GM19025 (cell line): ENCODE measurements at regions not wholly inside any gene's neighbourhood (a gene's known extent, or its start where the extent isn't known, plus 50 kb on each side); places are given as distances from the start of the nearest gene placed in this dataset.

Source experiments
- ATAC-seq: cut with Tn5 transposase; IDR thresholded peaks from one replicate; pipeline ENCODE4 v1.9.1; 2021; ENCODE audit warnings: mild to moderate bottlenecking, low read depth, moderate library complexity; ENCODE audit not compliant: unreplicated experiment

GRCh38 chr13:77386880-77387606 lies 60.1 kb upstream of the MYCBP2 start:
- ATAC-seq: no peak

GRCh38 chr13:77386046-77386445 lies 59.2 kb upstream of the MYCBP2 start:
- no peak for ATAC-seq

- no peak for ATAC-seq
These were observed 58.1 kb upstream of the MYCBP2 start for GRCh38 chr13:77384999-77385398.

- ATAC-seq: no peak
These were observed 56.2 kb upstream of the MYCBP2 start for GRCh38 chr13:77383097-77383496.

DNA sequence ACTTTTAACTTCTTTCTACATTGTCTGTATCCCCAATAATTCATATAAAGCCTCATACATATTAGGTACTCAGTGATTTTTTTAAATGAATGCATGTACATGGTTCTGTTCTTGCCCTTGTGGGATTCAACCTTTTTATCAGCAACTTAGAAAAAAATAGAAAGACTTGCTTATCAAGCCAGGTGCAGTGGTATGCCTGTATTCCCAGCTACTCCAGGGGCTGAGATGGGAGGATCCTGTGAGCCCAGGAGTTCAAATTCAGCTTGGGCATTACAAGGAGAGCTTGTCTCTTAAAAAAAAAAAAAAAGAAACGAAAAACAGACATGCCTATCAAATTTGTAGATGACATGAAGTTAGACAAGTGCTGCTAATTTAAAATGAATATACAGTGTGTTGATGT lies 54.2 kb upstream of the MYCBP2 start:
- ATAC-seq: no peak

GRCh38 chr13:77379508-77379907 lies 52.6 kb upstream of the MYCBP2 start:
- no peak for ATAC-seq

DNA sequence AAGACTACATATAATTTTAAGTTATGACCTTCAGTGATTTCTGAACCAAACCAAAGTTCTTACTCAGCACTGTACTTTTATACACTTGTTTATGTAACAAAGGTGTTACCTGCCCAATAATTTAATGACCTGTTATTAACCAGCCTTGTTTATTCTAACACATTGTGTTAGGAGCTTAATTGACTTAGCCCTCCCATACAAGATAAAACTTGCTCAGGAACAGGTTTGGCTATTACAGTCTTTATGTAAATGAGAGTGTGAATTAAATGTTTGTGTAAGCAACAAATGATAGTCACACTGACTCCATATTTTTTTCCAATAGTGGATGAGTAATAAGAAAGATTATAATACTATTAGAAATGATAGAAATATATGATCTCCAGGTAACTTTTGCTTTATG lies 51.8 kb upstream of the MYCBP2 start:
- ATAC-seq: no peak

DNA sequence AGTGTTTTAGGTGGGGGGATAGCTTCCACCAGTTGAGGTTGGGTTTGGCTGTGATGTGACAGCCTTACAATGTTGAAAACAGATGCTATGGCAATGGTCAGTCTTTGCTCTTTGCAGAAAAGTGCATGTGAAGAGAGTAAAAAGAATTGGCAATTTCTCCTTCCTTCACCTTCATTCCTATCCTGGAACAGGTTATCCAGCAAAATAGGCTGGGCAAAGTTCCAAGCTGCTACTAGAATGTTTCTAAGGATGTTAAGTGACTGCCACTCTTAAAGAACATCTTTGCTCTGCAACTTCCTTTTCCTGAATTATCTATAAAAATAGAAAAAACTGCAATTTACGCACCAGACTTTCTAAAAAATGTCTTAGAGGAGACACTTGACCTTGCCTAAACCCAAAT lies 50.1 kb upstream of the MYCBP2 start:
- no peak for ATAC-seq
